ENCODE measurements at regions not wholly inside any gene's neighbourhood (a gene's known extent, or its start where the extent isn't known, plus 50 kb on each side); places are given as distances from the start of the nearest gene placed in this dataset.

- TF ChIP-seq CTCF (IDR thresholded peaks at IDR 0.05; ENCODE audit: insufficient read depth, low read length, severe bottlenecking): no peak
- Histone ChIP-seq H3K4me3 (ENCODE audit: low read depth, low read length) (no peak overlapping the region), H3K36me3 (ENCODE audit: control insufficient read depth, insufficient read depth, low read length) (no peaks in the 10 kb centered on the region), H3K27me3 (ENCODE audit: control insufficient read depth, insufficient read depth, low read length) (no peaks in the 10 kb centered on the region)
- DNase-seq (ENCODE audit: low read depth): no peak
- no peak for FAIRE-seq
Measured at GRCh38 chr4:58688568-58688967, 1578.4 kb upstream of the IGFBP7 start.

- DNase-seq (ENCODE audit: low read depth): no peak
- FAIRE-seq: no peak
- H3K36me3 ChIP-seq (ENCODE audit: control insufficient read depth, insufficient read depth, low read length): no peaks in the 10 kb centered on the region
- no peak for TF ChIP-seq CTCF (IDR thresholded peaks at IDR 0.05; ENCODE audit: insufficient read depth, low read length, severe bottlenecking)
- H3K4me3 ChIP-seq (ENCODE audit: low read depth, low read length): no peak overlapping the region
- H3K27me3 ChIP-seq (ENCODE audit: control insufficient read depth, insufficient read depth, low read length): no peaks in the 10 kb centered on the region
Measured at GRCh38 chr4:58679886-58680285, 1569.7 kb upstream of the IGFBP7 start.

- Histone ChIP-seq H3K4me3 (ENCODE audit: low read depth, low read length) (no peak overlapping the region), H3K27me3 (ENCODE audit: control insufficient read depth, insufficient read depth, low read length) (no peaks in the 10 kb centered on the region)
- FAIRE-seq: no peak
Measured at GRCh38 chr4:58679051-58679450, 1568.9 kb upstream of the IGFBP7 start.

GRCh38 chr4:58669783-58670182 is 1559.6 kb upstream of the IGFBP7 start:
- DNase-seq (ENCODE audit: low read depth) (no peak), FAIRE-seq (no peak)
- Histone ChIP-seq H3K27me3 (ENCODE audit: control insufficient read depth, insufficient read depth, low read length) (no peaks in the 10 kb centered on the region), H3K36me3 (ENCODE audit: control insufficient read depth, insufficient read depth, low read length) (no peaks in the 10 kb centered on the region), H3K4me3 (ENCODE audit: low read depth, low read length) (no peak overlapping the region)
- TF ChIP-seq CTCF (IDR thresholded peaks at IDR 0.05; ENCODE audit: insufficient read depth, low read length, severe bottlenecking): no peak

More at GRCh38 chr4:58679051-58679450, 1568.9 kb upstream of the IGFBP7 start:
- H3K36me3 ChIP-seq (ENCODE audit: control insufficient read depth, insufficient read depth, low read length): no peaks in the 10 kb centered on the region
- no peak for DNase-seq (ENCODE audit: low read depth)
- no peak for TF ChIP-seq CTCF (IDR thresholded peaks at IDR 0.05; ENCODE audit: insufficient read depth, low read length, severe bottlenecking)

GRCh38 chr4:58665649-58666048 is 1555.5 kb upstream of the IGFBP7 start:
- Histone ChIP-seq H3K4me3 (ENCODE audit: low read depth, low read length) (no peak overlapping the region), H3K36me3 (ENCODE audit: control insufficient read depth, insufficient read depth, low read length) (no peaks in the 10 kb centered on the region), H3K27me3 (ENCODE audit: control insufficient read depth, insufficient read depth, low read length) (no peaks in the 10 kb centered on the region)
- TF ChIP-seq CTCF (IDR thresholded peaks at IDR 0.05; ENCODE audit: insufficient read depth, low read length, severe bottlenecking): no peak
- no peak for FAIRE-seq
- DNase-seq (ENCODE audit: low read depth): no peak

GRCh38 chr4:58658701-58659100 is 1548.5 kb upstream of the IGFBP7 start:
- no peak for TF ChIP-seq CTCF (IDR thresholded peaks at IDR 0.05; ENCODE audit: insufficient read depth, low read length, severe bottlenecking)
- DNase-seq (ENCODE audit: low read depth) (no peak), FAIRE-seq (no peak)
- Histone ChIP-seq H3K36me3 (ENCODE audit: control insufficient read depth, insufficient read depth, low read length) (no peaks in the 10 kb centered on the region), H3K4me3 (ENCODE audit: low read depth, low read length) (no peak overlapping the region), H3K27me3 (ENCODE audit: control insufficient read depth, insufficient read depth, low read length) (no peaks in the 10 kb centered on the region)
